ENCODE measurements at regions not wholly inside any gene's neighbourhood (a gene's known extent, or its start where the extent isn't known, plus 50 kb on each side); places are given as distances from the start of the nearest gene placed in this dataset.

DNA sequence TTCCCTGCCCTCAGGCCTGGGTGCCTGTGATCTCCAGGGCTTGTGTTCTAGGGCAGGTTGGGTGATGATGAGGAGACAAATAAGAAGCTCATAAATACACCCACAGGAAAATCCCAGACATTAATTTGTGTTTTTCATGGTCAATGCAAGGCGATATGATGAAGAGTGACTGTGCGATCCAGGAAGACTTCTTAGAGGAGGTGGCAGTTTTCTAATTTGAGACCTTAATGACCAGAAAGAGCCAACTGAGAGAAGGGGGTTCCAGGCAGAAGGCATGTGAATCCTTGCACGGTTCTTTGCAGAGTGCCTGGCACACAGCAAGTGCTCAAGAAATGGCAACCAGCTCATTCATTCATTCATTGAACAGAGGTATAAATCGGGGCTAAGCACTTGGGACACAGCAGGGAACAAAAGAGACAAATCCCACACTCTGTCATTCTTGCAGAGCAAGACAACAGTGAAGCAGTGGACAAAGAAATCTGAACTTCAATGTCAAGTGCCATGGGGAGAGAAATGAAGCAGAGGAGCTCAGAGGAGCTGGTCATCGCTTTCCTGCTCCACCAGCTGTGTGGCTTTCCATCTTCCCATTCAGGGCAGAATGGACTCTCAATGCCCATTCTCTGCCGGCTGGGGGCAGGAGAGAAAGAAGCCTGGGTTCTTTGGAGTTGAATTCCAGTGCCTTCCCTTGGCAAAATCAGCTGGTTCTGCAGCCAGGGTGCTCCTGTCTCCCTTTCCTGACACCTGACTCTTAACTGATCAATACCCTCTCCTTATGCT lies 128.3 kb downstream of the AACS start:
- DNase-seq = no peak

DNA sequence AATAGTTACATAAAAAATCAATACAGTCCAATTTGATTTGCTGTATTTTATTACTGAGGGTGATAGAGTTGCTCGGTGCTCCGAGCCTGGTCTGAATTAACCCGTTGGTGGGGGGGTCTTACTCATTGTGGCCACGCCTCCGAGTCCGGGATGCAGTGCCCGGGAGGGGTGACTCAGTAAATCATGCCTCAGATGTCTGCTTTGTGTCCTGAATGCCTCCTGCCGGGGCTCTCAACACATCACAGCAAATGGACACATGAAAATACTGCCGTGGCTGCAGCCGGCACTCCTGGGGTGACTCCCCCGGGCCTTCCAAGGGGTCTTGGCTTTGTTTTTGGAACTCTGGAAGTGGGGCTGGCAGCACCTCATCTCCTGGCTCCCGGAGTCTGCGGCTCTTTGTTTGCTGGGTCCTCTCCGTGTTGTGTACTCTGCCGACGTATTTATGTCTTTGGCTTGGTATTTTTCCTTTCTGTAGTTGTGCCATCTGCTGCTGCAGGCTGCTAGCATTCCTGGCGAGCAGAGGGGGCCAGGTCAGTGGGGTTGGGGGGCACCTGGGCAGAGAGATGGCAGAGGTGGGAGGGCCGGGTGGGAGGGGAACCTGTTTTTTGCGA lies 129.0 kb downstream of the AACS start:
- no peak for DNase-seq

DNA sequence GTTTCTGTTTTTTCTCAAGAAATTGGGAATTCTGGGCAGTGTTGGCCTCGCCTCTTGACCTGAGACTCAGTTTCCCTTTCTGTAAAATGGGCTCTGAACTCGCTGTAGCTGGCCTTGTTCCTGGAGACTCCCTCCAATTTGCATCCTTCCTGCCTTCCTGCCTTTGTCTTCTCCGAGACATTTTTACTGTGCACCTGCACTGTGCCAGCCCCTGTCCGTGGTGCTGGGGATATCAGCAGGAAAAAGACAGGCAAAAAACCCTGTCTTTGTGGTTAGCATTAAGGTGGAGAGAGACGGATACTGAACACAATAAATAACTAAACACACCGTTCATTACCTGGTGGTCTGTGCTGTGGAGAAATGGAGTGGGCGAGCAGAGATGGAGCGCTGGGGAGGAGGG lies 129.8 kb downstream of the AACS start:
- DNase-seq = no peak

DNA sequence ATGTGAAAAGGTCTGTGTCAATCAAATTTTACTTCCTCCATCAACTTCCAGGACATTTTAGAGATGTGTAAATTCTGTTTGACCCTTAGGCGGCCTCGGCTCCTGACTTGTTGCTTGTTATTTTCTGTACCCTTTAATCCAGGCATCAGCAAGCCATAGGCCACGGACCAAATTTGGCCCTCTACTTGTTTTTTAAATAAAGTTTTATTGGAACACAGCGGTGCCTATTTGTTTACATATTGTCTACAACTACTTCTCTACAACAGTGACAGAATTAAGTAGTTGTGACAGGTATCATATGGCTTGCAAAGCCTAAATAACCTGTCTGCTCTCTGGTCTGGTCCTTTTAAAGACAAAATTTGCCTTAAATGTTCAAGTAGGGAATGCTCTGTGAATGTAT lies 132.1 kb downstream of the AACS start:
- DNase-seq = no peak

DNA sequence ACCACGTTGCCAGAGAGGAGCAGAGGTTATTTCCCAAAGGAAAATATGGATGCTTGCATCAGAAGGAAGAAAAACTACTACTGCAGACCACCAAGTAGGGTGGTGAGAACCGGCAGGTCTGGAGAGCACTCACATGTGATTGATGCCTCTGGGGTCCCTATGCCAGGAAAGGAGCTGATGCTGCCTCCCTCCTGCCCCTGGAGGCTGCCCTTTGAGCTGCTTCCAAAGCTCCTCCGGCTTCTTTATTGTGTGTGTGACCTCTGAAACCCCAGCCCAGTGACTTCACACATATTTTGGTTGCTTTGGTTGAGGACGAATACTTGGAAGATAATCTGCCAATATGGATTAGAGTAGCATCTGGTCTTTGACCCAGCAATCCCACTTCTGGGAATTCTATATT lies 133.4 kb downstream of the AACS start:
- no peak for DNase-seq

GRCh38 chr12:125201090-125201489 lies 135.9 kb downstream of the AACS start:
- DNase-seq = no peak

DNA sequence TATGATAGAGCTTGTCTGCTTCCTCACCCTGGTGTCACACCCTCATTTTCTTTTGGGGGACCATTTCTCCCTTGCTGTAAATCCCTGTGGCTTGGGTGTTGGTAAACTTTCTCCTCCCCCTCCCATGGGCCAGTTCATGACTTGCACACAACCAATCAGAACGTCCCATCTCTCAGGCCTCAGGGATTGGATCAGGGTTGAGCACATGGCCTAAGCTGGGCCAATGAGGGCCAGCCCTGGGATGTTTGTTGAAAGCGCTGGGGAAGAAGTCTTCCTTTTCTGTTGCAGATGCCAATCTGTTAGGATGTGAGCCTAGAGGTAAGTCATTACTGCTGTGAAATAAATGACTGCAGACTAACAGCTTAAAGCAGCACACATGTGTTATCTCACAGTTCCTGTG lies 136.7 kb downstream of the AACS start:
- DNase-seq = no peak

- no peak for DNase-seq
Observed at GRCh38 chr12:125202421-125202820, 137.2 kb downstream of the AACS start.

- DNase-seq = no peak
Observed at GRCh38 chr12:125203145-125203765, 138.0 kb downstream of the AACS start.

DNA sequence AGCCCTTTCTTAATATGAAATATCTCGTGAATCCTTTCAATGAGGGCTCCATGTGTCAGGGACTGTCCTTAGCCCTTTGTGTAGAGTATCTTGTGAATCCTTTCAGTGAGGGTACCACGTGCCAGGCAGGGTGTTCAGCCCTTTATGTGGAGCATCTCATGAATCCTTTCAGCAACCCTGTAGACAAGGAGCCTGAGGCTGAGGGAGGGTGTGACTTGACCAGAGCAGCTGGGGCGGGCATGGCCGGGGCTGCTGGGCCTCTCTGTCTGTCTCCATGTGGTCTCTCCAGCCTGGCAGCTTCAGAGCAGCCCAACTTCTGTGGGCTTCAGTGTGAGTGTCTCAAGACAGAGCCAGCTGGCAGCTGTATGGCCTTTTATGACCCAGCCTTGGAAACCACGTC lies 140.2 kb downstream of the AACS start:
- no peak for DNase-seq

DNA sequence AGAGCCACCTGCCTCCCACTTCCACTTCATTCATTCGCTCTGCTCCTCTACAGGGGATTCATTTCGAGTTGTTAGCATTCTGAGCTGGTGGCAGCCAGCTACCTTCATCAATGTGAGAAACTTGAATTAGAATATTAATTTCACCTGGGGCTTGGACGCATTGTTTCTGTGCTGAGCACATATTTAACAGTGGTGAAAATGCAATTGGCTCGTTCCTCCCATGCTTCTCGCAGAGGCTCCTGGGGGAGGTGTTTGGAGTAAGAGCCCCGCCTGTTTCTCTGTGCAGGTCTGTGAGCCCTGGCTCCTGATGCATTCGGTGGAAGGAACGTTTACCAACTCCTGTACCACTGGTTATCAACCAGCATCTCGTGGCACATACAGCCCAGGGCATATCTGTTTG lies 141.5 kb downstream of the AACS start:
- no peak for DNase-seq

GRCh38 chr12:125208334-125208733 lies 143.1 kb downstream of the AACS start:
- no peak for DNase-seq

DNA sequence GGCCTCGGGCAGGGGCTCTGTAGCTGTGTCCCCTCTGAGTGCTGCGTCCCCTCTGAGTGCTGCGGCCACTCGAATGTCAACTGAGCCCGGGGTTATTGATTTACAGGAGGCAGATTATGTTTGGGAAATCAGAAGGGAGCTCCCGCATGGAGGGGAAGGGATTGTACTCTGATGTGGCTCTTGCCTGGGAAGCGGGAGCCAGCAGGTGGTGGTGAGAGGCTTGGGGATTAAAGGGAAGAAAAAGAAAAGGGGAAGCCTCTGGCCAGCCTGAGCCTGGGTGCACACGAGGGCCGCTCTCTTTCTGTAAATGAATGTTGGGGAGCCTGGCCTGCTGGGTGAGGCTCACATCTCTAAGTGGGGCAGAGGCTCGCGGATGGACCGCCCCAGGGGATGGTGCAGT lies 143.7 kb downstream of the AACS start:
- no peak for DNase-seq

DNA sequence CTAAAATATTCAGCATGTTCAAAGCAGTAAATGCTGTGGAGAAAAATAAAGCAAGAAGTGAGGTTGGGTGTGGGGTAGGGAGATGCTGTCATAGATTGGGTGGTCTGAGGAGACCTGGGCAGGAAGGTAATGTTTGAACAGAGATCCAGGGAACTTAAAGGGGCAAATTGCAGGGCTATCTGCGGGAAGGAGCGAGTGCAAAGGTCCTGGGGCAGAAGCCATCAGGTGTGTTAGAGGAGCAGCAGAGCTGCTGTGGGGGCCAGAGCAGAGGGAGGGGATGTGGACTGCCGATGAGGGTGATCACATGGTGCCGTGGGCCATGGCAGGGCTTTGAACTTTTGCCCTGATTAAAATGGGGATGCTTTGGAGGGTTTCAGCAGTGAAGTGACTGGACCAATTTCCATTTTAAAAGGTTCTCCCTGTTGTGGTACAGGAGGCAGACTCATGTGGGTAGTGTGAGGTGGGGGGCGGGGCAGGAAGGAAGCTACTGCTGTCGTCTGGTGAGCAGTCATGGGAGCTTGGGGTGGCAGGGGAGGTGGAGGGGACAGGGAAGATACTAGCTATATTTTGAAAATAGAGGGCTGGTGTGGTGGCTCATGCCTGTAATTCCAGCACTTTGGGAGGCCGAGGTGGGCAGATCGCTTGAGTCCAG lies 145.0 kb downstream of the AACS start:
- DNase-seq = no peak

- no peak for DNase-seq
Observed at GRCh38 chr12:125211464-125211863, 146.2 kb downstream of the AACS start.

GRCh38 chr12:125214289-125214688 lies 149.1 kb downstream of the AACS start:
- no peak for DNase-seq

DNA sequence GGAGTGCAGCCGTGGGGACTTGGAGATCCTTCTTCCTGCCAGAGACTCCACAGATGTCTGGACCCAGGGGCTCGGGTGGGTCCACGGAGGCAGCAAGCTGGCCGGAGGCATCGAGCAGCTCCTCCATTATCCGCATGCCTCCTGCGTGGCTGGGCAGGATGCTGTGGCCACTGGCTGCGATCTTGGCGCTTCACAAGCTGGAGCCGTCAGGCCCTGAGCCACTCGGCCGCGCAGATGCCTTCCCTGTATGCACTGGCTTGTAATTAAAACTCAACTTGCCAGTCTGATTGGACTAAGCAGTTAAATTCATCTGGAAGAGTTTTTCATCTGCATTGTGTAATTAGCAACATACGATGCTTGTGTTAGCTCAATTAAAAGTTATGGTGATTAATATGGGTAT lies 151.5 kb downstream of the AACS start:
- DNase-seq = no peak

DNA sequence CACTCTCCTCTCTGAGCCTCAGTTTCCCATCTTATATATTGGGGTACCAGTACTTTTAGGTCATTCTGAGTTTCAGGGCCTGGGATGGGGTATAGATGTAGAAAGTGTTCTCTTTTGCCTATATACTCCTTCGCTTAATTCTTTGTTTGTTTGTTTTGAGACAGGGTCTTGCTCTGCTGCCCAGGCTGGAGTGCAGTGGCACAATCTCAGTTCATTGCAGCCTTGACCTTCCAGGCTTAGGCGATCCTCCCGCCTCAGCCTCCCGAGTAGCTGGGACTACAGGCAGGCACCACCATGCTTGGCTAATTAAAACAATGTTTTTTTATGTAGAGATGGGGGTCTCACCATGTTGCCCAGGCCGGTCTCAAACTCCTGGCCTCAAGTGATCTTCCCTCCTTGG lies 152.1 kb downstream of the AACS start:
- no peak for DNase-seq

DNA sequence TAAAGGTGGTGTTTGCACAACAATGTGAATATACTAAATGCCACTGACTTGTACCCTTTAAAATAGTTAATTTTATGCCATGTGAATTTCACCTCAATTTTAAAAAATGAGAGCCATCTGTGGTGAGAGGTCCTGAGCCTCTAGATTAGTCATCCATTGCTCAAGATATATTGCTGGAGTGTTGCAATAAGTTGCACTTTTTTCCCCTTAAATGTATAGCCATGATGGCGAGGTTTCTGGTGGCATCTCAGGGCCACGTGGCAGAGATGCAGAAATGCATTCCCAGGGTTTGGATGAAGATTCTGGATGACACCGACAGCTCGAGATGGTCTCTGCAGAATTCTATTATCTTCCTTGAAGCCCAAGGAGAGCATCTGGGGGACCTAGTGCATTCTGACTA lies 153.7 kb downstream of the AACS start:
- no peak for DNase-seq

DNA sequence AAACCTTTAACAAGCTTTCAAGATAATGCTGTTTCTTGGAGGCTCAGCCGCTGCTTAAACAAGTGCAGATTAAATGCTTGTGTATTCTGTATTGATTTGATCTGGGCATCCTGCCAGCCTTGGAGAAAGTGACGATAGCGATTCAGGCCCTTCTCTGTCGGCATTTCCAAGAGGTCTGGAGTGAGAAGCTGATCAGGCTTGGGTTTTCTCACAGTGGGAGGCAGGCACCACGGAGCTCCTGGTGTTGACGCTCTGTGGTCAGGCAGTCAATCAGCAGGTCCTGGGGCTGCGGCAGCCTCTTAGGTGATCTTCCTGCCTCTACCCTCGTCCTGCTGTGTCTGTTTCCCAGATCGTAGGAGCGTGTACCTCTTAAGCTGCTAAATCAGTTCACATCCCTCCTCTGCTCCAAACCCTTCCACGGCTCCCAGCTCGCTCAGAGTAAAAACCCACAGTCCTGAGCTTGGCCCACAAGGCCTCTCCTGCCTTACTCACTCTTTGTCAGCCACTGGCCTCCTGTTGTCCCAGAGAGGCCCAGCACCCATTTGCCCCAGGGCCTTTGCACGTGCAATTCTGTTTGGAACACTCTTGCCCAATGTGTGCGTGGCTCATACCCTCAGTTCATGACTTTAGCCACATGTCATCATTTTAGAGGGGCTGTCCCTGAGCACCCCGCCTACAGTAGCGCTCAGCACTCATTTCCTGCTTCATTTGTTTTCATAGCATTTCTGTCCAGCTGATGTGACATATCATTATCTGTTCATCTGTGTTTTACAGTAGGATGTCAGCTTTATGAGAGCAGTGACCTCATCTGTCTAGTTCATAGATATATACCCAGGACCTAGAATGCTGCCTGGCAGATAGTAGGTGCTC lies 155.4 kb downstream of the AACS start:
- DNase-seq = no peak

GRCh38 chr12:125221602-125222001 lies 156.4 kb downstream of the AACS start:
- no peak for DNase-seq

GRCh38 chr12:125222876-125223275 lies 157.6 kb downstream of the AACS start:
- DNase-seq = no peak

GRCh38 chr12:125225641-125226040 lies 160.4 kb downstream of the AACS start:
- DNase-seq = no peak
